H4 (cell line): ENCODE measurements at regions not wholly inside any gene's neighbourhood (a gene's known extent, or its start where the extent isn't known, plus 50 kb on each side); places are given as distances from the start of the nearest gene placed in this dataset.
A peak's percentile ranks its signal among the peaks of the same experiment; 100 is the strongest.
"Not testable (repeated sequence)": the region's sequence is repeated elsewhere in the genome, so short reads cannot be mapped to it uniquely, and the experiment has no call there.

ENCODE experiments used
- DNase-seq: peaks from one replicate; pipeline ENCODE4 v3.0.0-alpha.2; 2015; ENCODE audit warnings: low spot score

DNA sequence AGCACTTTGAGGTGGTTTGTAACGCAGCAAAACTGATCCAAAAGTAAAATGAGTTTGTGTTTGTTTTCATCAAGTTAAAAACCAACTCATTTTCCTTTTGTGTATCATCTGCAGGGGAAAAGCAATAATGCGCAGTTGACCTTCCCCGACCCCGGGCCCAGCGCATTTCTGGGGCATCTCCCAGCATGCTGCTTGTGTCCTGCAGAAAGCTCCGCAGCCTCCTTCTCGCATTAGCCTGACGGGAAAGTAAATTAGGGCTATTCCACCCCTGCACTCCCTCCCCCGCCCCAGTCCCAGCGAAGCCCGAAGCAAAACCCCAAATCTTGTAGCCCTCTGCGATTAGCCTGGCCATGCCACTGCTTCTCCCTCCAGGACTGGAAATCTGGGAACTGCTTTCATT, 82.0 kb upstream of the PPM1B start:
- DNase-seq, result no peak

GRCh38 chr2:44087036-44087713, 81.5 kb upstream of the PPM1B start:
- peak; percentile 66 for DNase-seq

- DNase-seq, result no peak
Measured at GRCh38 chr2:44087714-44088092, 81.0 kb upstream of the PPM1B start.

DNA sequence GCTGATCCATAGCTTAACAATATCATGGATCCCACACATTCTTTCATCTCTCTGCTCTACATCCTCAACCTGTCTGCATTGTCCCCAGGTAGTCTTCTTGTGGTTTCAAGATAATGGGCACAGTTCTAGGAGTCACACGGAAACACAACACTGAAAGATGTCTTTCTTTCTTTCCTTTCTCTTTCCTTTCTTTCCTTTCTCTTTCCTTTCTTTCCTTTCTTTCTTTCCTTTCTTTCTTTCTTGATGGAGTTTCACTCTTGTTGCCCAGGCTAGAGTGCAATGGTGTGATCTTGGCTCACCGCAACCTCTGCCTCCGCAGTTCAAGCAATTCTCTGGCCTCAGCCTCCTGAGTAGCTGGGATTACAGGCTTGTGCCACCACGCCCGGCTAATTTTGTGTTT, 76.2 kb upstream of the PPM1B start:
- DNase-seq, result not testable (repeated sequence)

GRCh38 chr2:44093970-44094369, 74.7 kb upstream of the PPM1B start:
- no peak for DNase-seq

- DNase-seq, result no peak
Measured at GRCh38 chr2:44097322-44097907, 71.3 kb upstream of the PPM1B start.

DNA sequence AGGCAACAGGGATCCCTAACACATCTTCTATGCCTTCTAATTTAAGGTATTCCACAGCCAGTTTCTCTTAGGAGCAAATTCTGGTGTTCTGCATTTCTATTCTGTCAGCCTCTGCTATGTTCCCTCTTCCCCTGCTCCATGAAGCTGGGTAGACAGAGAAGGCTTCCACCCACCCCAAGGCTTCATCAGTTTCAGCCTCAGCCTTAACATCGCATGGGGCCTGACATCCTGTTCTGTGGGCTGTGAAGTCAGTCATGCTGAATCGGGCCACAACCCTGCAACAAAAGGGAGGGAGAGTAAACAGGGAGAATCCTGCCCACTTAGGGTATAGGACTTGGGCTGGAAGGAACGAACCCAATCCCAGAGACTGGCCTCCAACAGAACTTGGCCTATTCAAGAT, 70.6 kb upstream of the PPM1B start:
- DNase-seq, result no peak

DNA sequence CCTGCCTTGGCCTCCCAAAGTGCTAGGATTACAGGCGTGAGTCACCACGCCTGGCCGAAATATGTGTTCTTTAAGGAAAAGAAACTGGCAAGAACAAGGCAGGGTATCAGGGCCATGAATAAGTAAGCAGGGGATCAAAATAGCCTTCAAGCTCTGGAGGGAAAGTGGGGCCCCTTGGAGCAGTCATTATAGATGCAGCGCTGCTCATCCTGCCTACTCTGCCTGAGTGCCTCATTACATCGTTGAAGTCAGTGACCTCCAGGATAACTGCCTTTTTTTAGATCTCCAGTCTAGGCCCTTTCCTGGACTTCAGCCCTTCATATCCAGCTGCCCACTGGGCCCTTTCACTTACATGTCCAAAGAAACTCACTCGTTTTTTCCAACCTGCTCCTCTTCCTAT, 69.8 kb upstream of the PPM1B start:
- no peak for DNase-seq

- peak; percentile 79 for DNase-seq
Measured at GRCh38 chr2:44100351-44100750, 68.3 kb upstream of the PPM1B start.

DNA sequence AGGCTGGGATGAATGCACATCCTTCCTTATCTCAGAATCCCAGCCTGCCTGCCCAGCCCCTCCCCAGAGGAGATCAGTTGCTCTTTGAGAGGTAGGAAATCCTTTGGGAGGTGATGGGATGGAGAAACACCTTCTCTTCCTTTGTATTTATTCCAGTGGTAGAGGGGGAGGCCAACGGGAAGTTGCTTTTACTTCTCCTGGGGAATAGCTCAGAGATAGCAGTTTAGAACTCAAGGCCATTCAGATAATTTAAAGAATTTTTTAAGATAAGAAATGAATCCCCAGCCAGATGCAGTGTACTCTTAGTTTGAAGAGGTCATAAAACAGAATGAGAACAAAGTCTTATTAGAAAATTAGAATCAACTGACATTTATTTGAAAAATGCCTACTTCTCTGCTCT, 67.4 kb upstream of the PPM1B start:
- no peak for DNase-seq

- DNase-seq, result no peak
Measured at GRCh38 chr2:44102790-44103562, 65.7 kb upstream of the PPM1B start.

GRCh38 chr2:44103639-44104038, 65.0 kb upstream of the PPM1B start:
- no peak for DNase-seq

- no peak for DNase-seq
Measured at GRCh38 chr2:44104855-44105271, 63.8 kb upstream of the PPM1B start.

- DNase-seq, result not testable (repeated sequence)
Measured at GRCh38 chr2:44106509-44106908, 62.2 kb upstream of the PPM1B start.

GRCh38 chr2:44107086-44107740, 61.5 kb upstream of the PPM1B start:
- no peak for DNase-seq

DNA sequence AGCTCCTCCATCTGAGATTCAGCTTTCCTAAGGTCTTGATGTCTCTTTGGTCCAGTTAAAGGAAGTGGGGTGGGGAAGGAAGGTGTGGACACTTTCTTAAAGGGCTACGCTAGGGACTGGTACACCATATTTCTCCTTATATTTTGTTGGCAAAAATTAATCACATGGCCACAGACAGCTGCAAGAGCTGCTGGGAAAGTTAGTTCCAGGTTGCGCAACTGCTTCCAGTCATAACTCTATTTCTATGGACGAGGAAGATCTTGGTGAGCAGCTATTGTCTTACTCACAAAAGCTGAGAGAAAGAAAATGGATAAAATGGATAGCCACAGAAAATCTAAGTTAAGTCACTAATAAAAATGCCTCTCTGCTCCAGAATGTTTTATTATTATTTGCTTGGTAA, 60.7 kb upstream of the PPM1B start:
- DNase-seq, result no peak

GRCh38 chr2:44109166-44109565, 59.5 kb upstream of the PPM1B start:
- DNase-seq, result no peak

DNA sequence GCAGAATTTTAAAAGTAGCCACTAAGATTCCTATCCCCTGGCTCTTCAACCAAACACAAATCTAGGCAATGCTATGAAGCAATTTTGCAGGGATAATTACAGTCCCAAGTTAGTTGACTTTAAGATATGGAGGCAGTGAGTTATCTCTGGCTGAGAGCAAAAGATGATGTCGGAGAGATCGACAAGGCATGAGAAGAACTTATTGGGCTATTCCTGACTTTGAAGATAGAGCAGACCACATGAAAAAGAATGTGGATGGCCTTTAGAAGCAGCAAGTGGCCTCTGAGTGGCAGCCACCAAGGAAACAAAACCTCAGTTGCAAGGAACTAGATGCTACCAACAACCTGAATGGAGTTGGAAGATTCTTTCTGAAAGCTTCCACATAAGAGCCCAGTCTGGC, 58.2 kb upstream of the PPM1B start:
- no peak for DNase-seq

DNA sequence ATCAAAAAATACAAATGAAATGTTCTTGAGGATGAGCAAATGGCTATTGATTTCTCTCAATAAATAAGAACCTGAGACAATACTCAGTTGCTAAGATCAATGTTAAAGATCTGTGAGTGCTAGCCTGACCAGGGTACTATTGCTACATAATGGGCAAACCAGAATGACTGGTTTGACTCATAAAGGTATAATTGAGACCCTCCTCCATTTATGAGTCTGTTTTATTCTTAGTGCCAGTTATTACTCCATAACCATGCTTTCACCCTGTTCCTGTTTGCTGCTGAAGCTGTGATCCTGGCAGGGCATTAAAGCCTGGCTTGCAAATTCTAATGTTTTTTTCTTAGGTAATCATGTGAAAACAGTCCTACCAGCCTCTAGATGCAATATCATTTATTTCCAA, 56.6 kb upstream of the PPM1B start:
- no peak for DNase-seq

- no peak for DNase-seq
Measured at GRCh38 chr2:44116319-44116718, 52.4 kb upstream of the PPM1B start.

GRCh38 chr2:44118257-44118656, 50.4 kb upstream of the PPM1B start:
- DNase-seq, result peak; percentile 13
